OCI-M1 (cell line): ENCODE measurements at regions not wholly inside any gene's neighbourhood (a gene's known extent, or its start where the extent isn't known, plus 50 kb on each side); places are given as distances from the start of the nearest gene placed in this dataset.
"Not testable (repeated sequence)": the region's sequence is repeated elsewhere in the genome, so short reads cannot be mapped to it uniquely, and the experiment has no call there.

Experiments used
- DNase-seq: peaks from one replicate; lab custom pipeline; 2025; lab: John Stamatoyannopoulos, UW

- DNase-seq: no peak
Observed at GRCh38 chr7:149682038-149682437, 91.3 kb downstream of the ZNF467 start.

GRCh38 chr7:149681274-149681673 lies 92.1 kb downstream of the ZNF467 start:
- DNase-seq: no peak

GRCh38 chr7:149680331-149681025 lies 92.9 kb downstream of the ZNF467 start:
- no peak for DNase-seq

DNA sequence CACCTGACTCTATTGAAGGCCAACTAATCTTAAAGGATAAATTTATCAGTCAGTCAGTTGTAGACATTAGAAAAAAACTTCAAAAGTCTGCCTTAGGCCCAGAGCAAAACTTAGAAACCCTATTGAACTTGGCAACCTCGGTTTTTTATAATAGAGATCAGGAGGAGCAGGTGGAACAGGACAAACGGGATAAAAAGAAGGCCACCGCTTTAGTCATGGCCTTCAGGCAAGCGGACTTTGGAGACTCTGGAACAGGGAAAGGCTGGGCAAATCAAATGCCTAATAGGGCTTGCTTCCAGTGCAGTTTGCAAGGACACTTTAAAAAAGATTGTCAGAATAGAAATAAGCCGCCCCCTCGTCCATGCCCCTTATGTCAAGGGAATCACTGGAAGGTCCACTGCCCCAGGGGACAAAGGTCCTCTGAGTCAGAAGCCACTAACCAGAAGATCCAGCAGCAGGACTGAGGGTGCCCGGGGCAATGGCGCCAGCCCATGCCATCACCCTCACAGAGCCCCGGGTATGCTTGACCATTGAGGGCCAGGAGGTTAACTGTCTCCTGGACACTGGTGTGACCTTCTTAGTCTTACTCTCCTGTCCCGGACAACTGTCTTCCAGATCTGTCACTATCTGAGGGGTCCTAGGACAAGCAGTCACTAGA lies 98.5 kb downstream of the ZNF467 start:
- not testable (repeated sequence) for DNase-seq

DNA sequence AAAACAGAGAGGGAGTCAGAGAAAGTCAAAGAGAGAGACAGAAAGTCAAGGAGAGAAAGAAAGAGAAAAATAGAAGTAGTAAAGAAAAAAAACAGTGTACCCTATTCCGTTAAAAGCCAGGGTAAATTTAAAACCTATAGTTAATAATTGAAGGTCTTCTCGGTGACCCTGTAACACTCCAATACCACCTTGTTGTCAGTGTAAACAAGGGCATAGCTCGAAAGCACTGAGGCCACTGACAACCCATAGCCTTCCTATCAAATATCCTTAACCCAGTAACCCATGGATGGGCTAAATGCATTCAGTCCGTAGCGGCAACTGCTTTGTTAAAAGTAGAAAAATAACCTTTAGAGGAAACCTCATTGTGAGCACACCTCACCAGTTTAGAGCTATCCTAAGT lies 100.4 kb downstream of the ZNF467 start:
- no peak for DNase-seq

- DNase-seq: peak; percentile 41
Observed at GRCh38 chr7:149670288-149670687, 103.1 kb downstream of the ZNF467 start.

DNA sequence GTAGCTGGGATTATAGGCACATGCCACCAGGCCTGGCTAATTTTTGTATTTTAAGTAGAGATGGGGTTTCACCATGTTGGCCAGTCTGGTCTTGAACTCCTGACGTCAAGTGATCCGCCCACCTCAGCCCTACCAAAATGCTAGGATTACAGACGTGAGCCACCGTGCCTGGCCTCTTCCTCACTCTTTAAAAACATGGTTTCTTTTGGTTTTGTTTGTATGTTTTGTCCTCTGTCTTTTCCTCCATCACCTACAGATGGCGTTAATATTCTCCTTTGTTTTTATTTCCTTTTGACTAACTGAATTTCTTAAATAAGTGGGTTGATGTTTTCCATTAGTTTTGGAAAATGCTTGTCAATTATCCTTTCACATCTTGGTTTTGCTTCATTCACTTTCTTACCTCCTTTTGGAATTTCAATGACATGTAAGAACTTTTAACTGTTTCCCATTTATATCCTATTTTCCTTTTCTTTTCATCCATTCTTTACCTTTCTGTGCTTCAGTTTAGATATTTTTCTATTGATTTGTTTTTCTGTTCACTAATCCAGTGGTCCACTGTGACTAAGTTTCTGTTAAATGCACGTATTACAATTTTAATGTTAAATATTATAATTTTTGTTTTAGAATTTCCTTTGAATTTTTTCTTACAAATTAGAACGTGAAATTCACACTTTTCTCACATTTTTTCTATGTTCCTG lies 104.1 kb downstream of the ZNF467 start:
- DNase-seq: peak; percentile 45

GRCh38 chr7:149666360-149666945 lies 106.9 kb downstream of the ZNF467 start:
- DNase-seq: no peak

DNA sequence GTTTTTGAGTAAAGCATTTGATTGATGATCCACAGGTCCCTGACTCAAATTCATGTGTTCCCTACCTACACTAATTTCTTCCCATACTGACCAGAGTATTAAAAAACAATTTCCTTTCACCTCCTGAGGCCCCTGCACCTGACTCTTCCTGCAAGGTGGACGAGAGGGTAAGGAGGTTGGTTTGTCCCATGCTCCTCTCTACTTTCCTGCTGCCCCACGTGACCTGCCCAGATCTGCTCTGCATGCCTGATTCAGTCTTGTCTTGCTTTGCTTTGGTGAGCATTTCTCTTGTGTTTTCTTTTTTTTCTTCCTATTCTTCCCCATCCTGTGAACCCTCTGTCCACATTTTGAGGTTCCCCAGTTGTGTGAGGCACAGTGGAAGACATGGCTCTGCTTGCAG lies 107.8 kb downstream of the ZNF467 start:
- DNase-seq: not testable (repeated sequence)

- no peak for DNase-seq
Observed at GRCh38 chr7:149664666-149665065, 108.7 kb downstream of the ZNF467 start.

- no peak for DNase-seq
Observed at GRCh38 chr7:149664176-149664575, 109.2 kb downstream of the ZNF467 start.

- DNase-seq: peak; percentile 68
Observed at GRCh38 chr7:149662591-149663095, 110.7 kb downstream of the ZNF467 start.

GRCh38 chr7:149655784-149656183 lies 117.6 kb downstream of the ZNF467 start:
- DNase-seq: no peak

DNA sequence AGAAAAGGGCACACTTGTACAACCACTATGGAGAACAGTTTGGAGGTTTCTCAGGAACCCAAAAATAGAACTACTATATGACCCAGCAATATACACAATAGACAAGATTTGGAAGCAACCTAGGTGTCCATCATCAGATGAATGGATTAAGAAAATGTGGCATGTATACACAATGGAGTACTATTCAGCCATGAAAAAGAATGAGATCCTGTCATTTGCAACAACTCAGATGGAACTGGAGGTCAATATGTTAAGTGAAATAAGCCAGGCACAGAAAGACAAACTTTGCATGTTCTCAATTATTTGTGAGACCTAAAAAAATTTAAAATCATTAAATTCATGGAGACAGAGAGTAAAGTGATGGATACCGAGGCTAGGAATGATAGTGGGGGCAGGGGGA lies 118.8 kb downstream of the ZNF467 start:
- no peak for DNase-seq

- not testable (repeated sequence) for DNase-seq
Observed at GRCh38 chr7:149650190-149650589, 123.2 kb downstream of the ZNF467 start.

- DNase-seq: no peak
Observed at GRCh38 chr7:149644754-149645153, 128.6 kb downstream of the ZNF467 start.

- no peak for DNase-seq
Observed at GRCh38 chr7:149642589-149642988, 130.8 kb downstream of the ZNF467 start.

- no peak for DNase-seq
Observed at GRCh38 chr7:149638566-149639320, 134.6 kb downstream of the ZNF467 start.

DNA sequence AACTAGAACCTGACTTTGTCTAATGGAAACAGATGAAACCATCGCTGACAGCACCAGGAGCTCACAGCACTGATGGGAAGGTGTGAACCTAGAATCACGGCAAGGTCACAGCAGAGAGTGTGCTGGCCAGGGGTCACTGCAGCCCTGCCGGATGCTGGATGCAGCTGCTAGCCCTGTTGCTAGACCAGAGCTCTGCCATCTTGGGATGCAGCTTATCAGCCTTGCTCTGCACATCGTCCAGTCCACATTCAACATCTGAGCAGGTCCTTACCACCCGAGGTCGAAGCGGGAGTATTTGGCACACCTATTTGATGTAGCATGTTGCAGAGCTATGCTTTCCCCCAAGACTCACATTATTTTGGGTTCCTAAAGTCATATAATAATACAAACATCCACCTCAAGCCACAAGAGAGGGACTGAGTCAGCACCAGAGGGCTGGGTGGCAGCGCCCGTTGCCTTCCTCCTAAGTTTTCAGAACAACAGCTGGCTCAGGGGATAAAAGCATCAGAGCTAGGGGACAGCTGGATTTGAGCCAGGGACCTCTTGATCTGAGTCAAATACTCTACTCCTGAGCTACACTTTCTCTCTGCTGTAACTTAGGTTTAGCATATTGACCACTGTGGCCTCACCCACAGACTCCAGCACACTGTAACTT lies 135.3 kb downstream of the ZNF467 start:
- DNase-seq: no peak

DNA sequence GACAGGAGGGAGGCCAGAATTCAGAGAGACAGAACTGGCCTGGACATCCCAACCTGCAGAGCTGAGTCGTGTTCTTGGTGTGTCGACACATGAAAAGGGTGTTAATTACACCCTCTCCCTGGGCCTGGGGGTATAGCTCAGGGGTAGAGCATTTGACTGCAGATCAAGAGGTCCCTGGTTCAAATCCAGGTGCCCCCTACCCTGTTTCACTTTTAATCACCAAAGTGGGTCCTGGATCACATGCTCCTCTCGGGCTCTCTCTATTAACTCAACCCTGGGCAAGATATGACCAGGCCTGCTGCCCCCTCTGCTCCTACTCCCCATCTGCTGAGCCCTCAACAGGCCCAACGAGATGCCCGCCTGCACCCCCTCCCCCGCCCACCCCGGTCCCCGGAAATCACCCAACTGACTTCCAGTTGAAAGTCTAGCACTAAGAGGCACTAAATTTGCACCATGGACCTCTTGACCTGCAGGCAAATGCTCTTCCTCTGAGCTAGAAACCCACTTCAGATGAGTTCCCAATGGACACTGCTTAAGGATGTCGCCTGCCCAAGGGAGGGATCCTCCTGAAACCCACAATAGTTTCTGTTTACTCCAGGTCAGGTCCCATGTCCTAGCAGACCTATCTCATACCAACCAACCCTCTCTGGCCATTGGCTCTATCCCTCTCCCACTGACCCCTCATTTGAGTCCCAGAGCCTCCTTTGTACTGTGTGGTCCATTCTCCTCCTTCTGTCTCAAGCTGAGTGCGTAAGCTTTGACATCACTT lies 137.6 kb downstream of the ZNF467 start:
- DNase-seq: peak; percentile 63
